ENCODE measurements at regions not wholly inside any gene's neighbourhood (a gene's known extent, or its start where the extent isn't known, plus 50 kb on each side); places are given as distances from the start of the nearest gene placed in this dataset.

GRCh38 chr9:11001546-11001945, 388.7 kb upstream of the PTPRD start:
- H3K4me3 ChIP-seq (ENCODE audit: low read depth, low read length) = no peak overlapping the region
- no peak for DNase-seq (ENCODE audit: low read depth)
- TF ChIP-seq, protein P1, sequence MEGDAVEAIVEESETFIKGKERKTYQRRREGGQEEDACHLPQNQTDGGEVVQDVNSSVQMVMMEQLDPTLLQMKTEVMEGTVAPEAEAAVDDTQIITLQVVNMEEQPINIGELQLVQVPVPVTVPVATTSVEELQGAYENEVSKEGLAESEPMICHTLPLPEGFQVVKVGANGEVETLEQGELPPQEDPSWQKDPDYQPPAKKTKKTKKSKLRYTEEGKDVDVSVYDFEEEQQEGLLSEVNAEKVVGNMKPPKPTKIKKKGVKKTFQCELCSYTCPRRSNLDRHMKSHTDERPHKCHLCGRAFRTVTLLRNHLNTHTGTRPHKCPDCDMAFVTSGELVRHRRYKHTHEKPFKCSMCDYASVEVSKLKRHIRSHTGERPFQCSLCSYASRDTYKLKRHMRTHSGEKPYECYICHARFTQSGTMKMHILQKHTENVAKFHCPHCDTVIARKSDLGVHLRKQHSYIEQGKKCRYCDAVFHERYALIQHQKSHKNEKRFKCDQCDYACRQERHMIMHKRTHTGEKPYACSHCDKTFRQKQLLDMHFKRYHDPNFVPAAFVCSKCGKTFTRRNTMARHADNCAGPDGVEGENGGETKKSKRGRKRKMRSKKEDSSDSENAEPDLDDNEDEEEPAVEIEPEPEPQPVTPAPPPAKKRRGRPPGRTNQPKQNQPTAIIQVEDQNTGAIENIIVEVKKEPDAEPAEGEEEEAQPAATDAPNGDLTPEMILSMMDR (IDR thresholded peaks at IDR 0.05; ENCODE audit: low read depth, low read length, missing control alignments) = no peak

GRCh38 chr9:11002705-11003104, 389.9 kb upstream of the PTPRD start:
- TF ChIP-seq, protein P1 (IDR thresholded peaks at IDR 0.05; ENCODE audit: low read depth, low read length, missing control alignments) = no peak
- no peak overlapping the region for H3K4me3 ChIP-seq (ENCODE audit: low read depth, low read length)
- no peak for DNase-seq (ENCODE audit: low read depth)

DNA sequence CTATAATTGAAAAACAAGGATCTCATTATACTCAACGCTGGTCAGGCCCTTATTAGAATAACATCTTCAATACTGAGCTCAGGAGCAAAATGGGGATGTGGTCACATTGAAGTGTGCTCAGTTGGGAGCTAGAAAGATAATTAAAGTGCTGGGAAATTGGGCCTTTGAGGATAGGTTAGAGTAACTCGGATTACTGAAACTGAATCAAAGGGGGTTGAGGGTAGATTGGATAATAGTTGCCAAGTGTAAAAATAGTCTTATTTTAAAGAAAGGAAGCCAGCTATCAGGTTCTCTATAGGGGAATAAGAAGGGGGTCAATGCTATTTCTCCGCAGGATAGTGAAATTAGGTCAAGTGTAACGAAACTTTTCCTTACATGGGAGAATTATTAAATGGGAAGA, 391.0 kb upstream of the PTPRD start:
- DNase-seq (ENCODE audit: low read depth) = no peak
- no peak overlapping the region for H3K4me3 ChIP-seq (ENCODE audit: low read depth, low read length)
- TF ChIP-seq, protein P1 (IDR thresholded peaks at IDR 0.05; ENCODE audit: low read depth, low read length, missing control alignments) = no peak

DNA sequence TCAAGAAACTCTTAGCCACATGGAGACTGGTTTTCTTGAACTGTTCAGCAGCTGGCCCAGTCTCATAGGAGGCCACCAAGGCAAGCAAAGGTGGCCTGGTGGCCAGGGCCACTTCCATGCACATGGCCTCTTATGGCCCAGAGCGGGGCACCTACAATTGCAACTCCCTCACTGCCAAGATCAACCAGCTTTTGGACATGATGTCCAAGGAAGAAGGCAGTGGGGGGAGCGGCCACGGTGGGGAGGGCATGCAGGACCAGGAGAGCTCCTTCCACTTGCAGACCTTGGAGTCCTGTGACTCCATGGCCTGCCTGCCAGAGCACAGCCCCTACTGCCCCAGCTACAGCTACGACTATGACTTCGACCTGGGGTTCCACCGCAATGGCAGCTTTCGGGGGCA, 398.9 kb upstream of the PTPRD start:
- DNase-seq (ENCODE audit: low read depth) = no peak
- TF ChIP-seq, protein P1 (IDR thresholded peaks at IDR 0.05; ENCODE audit: low read depth, low read length, missing control alignments) = no peak
- H3K4me3 ChIP-seq (ENCODE audit: low read depth, low read length) = no peak overlapping the region

DNA sequence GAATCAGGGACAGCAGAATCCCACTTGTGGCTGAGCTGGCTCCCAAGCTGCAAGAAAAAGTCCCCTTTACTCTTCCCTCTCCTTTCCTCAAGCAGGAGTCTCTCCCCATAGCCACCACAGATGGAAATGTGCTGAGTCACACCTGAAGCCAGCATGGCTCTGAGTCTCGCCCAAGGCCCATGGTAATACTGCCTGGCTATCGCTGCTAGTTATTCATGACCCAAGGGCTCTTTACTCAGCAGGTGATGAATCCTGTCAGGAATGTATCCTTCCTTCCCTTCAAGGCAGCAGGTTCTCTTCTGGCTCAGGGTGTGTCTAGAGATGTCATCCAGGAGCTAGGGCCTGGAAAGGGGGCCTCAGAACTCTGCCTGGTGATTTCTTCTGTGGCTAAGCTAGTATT, 403.3 kb upstream of the PTPRD start:
- no peak for DNase-seq (ENCODE audit: low read depth)
- TF ChIP-seq, protein P1 (IDR thresholded peaks at IDR 0.05; ENCODE audit: low read depth, low read length, missing control alignments) = no peak
- H3K4me3 ChIP-seq (ENCODE audit: low read depth, low read length) = no peak overlapping the region

GRCh38 chr9:11023201-11023600, 410.4 kb upstream of the PTPRD start:
- TF ChIP-seq, protein P1 (IDR thresholded peaks at IDR 0.05; ENCODE audit: low read depth, low read length, missing control alignments) = no peak
- no peak overlapping the region for H3K4me3 ChIP-seq (ENCODE audit: low read depth, low read length)
- no peak for DNase-seq (ENCODE audit: low read depth)

DNA sequence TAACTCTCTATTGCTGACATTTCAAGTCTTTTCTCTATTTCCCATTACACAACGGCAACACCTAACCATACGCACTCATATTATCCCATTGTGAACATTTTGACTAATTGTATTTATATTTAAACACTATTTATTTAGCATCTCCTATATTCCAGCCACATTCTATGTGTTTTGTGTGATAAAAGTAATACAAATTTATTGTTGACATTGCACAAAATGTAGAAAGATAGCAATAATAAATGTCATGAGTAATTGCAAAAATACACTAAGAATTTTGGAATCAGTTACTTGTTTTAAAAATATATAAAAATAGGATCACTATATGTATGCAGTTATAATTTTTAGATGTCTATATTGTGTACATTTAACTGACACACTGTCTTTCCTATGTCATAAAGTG, 413.0 kb upstream of the PTPRD start:
- TF ChIP-seq, protein P1 (IDR thresholded peaks at IDR 0.05; ENCODE audit: low read depth, low read length, missing control alignments) = no peak
- DNase-seq (ENCODE audit: low read depth) = no peak
- no peak overlapping the region for H3K4me3 ChIP-seq (ENCODE audit: low read depth, low read length)
